Endothelial cell of umbilical vein (primary cell): ENCODE measurements at regions not wholly inside any gene's neighbourhood (a gene's known extent, or its start where the extent isn't known, plus 50 kb on each side); places are given as distances from the start of the nearest gene placed in this dataset.

Source experiments
- BruUV-seq: library from RNA; stranded (reverse); fragments of 400-500 nt; replicated peaks from 2 replicates; lab custom pipeline; 2021; lab: Mats Ljungman, UMichigan
- CTCF ChIA-PET: fragments of 300-600, 350-600 bp; sonication (Branson Sonifier 250); formaldehyde crosslinking; loops from one replicate; lab custom pipeline; 2021; ENCODE audit warnings: antibody characterized with exemption, inconsistent platforms; lab: Charles Lee
- POLR2A ChIA-PET: fragments of 300-600, 350-600 bp; sonication (Branson Sonifier 250); formaldehyde crosslinking; loops from one replicate; lab custom pipeline; 2021; ENCODE audit warnings: antibody characterized with exemption, inconsistent platforms; lab: Charles Lee
- DNase-seq: peaks from one replicate; pipeline ENCODE4 v3.0.0-alpha.2; 2011; ENCODE audit warnings: low read depth, low spot score
- FAIRE-seq: peaks from 2 replicates; lab custom pipeline; 2011; peaks lifted over from hg19 to GRCh38; lab: Jason Lieb, UNC
- H2AFZ ChIP-seq: 2 replicates; pipeline ENCODE4 v1.6.0; 2012; ENCODE audit warnings: low read depth, low read length, control low read depth, inconsistent platforms
- H3K27ac ChIP-seq: 2 replicates; pipeline ENCODE4 v1.5.1; 2011; ENCODE audit warnings: low read depth, mild to moderate bottlenecking, control low read depth, low read length, moderate library complexity; ENCODE audit not compliant: insufficient read depth
- H3K27me3 ChIP-seq, 2 experiments: 2 replicates each; pipeline versions ENCODE4 v1.6.0 to v1.6.1; 2011; ENCODE audit warnings: low read length in 2 of 2, mixed read lengths in 1 of 2; ENCODE audit not compliant: control insufficient read depth in 2 of 2, insufficient read depth in 2 of 2
- H3K36me3 ChIP-seq, 2 experiments: 2 replicates in 1 of 2; 3 replicates in 1 of 2; pipeline ENCODE4 v1.5.1; 2011; ENCODE audit warnings: low read length in 2 of 2, mild to moderate bottlenecking in 1 of 2, moderate library complexity in 1 of 2; ENCODE audit not compliant: control insufficient read depth in 2 of 2, insufficient read depth in 2 of 2; ENCODE audit errors: extremely low read depth in 1 of 2
- H3K4me1 ChIP-seq: 3 replicates; pipeline ENCODE4 v1.5.1; 2011; ENCODE audit warnings: mild to moderate bottlenecking, low read length; ENCODE audit not compliant: control insufficient read depth, insufficient read depth; ENCODE audit errors: extremely low read depth
- H3K4me2 ChIP-seq: 2 replicates; pipeline ENCODE4 v1.6.1; 2011; ENCODE audit warnings: low read length, control low read depth, mixed read lengths; ENCODE audit not compliant: insufficient read depth
- H3K4me3 ChIP-seq, 3 experiments: fragments of 200-600 bp in 1 of 3; sonication (generic), shearing (Covaris generic) in 1 of 3; replicated peaks in 1 of 3; 2 replicates each; pipeline ENCODE4 v1.5.1; 2011 to 2016; ENCODE audit warnings: control low read depth in 3 of 3, low read length in 3 of 3, mild to moderate bottlenecking in 2 of 3, inconsistent platforms in 1 of 3, low read depth in 1 of 3, moderate library complexity in 1 of 3; ENCODE audit not compliant: insufficient read depth in 1 of 3
- H3K79me2 ChIP-seq: 2 replicates; pipeline ENCODE4 v1.6.0; 2012; ENCODE audit warnings: low read length, inconsistent platforms; ENCODE audit not compliant: control insufficient read depth, insufficient read depth
- H3K9ac ChIP-seq: replicated peaks from 2 replicates; pipeline ENCODE3; 2011; ENCODE audit warnings: low read length, control low read depth; ENCODE audit not compliant: insufficient read depth; ENCODE audit errors: extremely low read depth
- H3K9me1 ChIP-seq: replicated peaks from 3 replicates; pipeline ENCODE4 v1.6.0; 2011; ENCODE audit warnings: mild to moderate bottlenecking, low read length; ENCODE audit not compliant: control insufficient read depth, insufficient read depth; ENCODE audit errors: extremely low read depth
- H3K9me3 ChIP-seq: replicated peaks from 2 replicates; pipeline ENCODE4 v1.5.1; 2012; ENCODE audit warnings: low read length, inconsistent platforms; ENCODE audit not compliant: control insufficient read depth, insufficient read depth
- H4K20me1 ChIP-seq: replicated peaks from 2 replicates; pipeline ENCODE3; 2011; ENCODE audit warnings: mild to moderate bottlenecking, low read length; ENCODE audit not compliant: control insufficient read depth, insufficient read depth; ENCODE audit errors: extremely low read depth
- EZH2 ChIP-seq: IDR thresholded peaks from 2 replicates; pipeline ENCODE4 v1.6.1; 2012; ENCODE audit warnings: borderline replicate concordance, low read depth, mild to moderate bottlenecking, moderate library complexity, low read length, inconsistent platforms; ENCODE audit not compliant: severe bottlenecking
- FOS ChIP-seq: IDR thresholded peaks from 2 replicates; pipeline ENCODE4 v1.6.1; 2011; ENCODE audit warnings: mild to moderate bottlenecking, low read length, moderate library complexity, borderline replicate concordance; ENCODE audit not compliant: insufficient read depth
- GATA2 ChIP-seq: IDR thresholded peaks from 2 replicates; pipeline ENCODE4 v1.7.0; 2011; ENCODE audit warnings: low read depth, mild to moderate bottlenecking, moderate library complexity, mixed read lengths, low read length; ENCODE audit not compliant: insufficient read length, insufficient read depth
- JUN ChIP-seq: IDR thresholded peaks from 2 replicates; pipeline ENCODE4 v1.6.1; 2011; ENCODE audit warnings: borderline replicate concordance, low read depth; ENCODE audit not compliant: insufficient read length, insufficient read depth
- MYC ChIP-seq: IDR thresholded peaks from one replicate; pipeline ENCODE4 v1.6.1; 2011; ENCODE audit warnings: mild to moderate bottlenecking, low read depth, low read length
- POLR2A ChIP-seq: IDR thresholded peaks from 2 replicates; pipeline ENCODE4 v1.6.1; 2012; ENCODE audit warnings: low read depth, mild to moderate bottlenecking, control low read depth, low read length
- POLR2AphosphoS5 ChIP-seq: IDR thresholded peaks from 2 replicates; pipeline ENCODE4 v1.6.1; 2012; ENCODE audit warnings: low read depth, mild to moderate bottlenecking, control low read depth, low read length, moderate library complexity; ENCODE audit not compliant: insufficient read depth
- dilution Hi-C: fragments of 300-500 bp; cut with MboI; formaldehyde crosslinking; loops from one replicate; pipeline ENCODE4 v1.15.0; 2019; ENCODE audit warnings: low sequenced_read_pairs; ENCODE audit not compliant: extremely low pct_ligation_motif_present
- intact Hi-C: fragments of 100-400 bp; cut with micrococcal nuclease; formaldehyde crosslinking; loops from one replicate; pipeline ENCODE4 v1.10.0; 2022
- TF ChIP-seq, protein P1 (sequence below): IDR thresholded peaks from 2 replicates; pipeline ENCODE4 v1.6.1; 2011; ENCODE audit not compliant: insufficient read depth, insufficient read length
- TF ChIP-seq, protein P2 (sequence below), 2 donors: IDR thresholded peaks; 1 replicate in 1 of 2; 2 replicates in 1 of 2; pipeline ENCODE4 v1.5.1; 2011; ENCODE audit warnings: low read length in 2 of 2, mild to moderate bottlenecking in 2 of 2, moderate library complexity in 2 of 2, control low read depth in 1 of 2, inconsistent platforms in 1 of 2, low read depth in 1 of 2; ENCODE audit not compliant: insufficient read depth in 1 of 2; ENCODE audit errors: extremely low read depth in 1 of 2

DNA sequence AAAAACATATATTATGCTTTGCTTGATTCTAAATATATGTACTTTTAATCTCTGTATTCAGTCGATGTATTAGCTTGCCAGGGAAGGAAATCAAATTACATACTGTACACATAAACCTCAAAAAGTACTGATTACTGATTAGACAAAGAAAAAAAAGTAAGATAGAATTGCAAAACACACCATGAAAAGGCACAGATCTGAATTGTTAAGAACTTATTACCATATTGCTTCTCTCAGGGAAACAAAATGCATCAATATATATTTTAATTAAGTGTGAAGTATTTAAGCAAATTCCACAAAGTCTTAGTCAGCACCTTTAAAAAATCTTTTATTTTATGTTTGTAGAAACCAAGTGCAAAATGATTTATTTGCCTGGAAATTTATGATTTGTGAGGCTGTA is 309.3 kb downstream of the RNF144A start:
- Histone ChIP-seq H3K9ac (no peak overlapping the region), H3K4me1 (no peaks in the 10 kb centered on the region), H3K27me3 (no peaks in the 10 kb centered on the region), H4K20me1 (no peaks in the 10 kb centered on the region), H3K4me2 (no peak overlapping the region), H3K79me2 (no peaks in the 10 kb centered on the region), H3K9me3 (no peaks in the 10 kb centered on the region), H3K9me1 (no peaks in the 10 kb centered on the region), H3K4me3 (no peak overlapping the region), H2AFZ (no peak overlapping the region), H3K27ac (no peak overlapping the region), H3K36me3 (no peaks in the 10 kb centered on the region)
- dilution Hi-C loops (no loop called here), intact Hi-C loops (no loop called here)
- no peak for TF ChIP-seq POLR2AphosphoS5
- TF ChIP-seq FOS, result no peak
- TF ChIP-seq, protein P1, sequence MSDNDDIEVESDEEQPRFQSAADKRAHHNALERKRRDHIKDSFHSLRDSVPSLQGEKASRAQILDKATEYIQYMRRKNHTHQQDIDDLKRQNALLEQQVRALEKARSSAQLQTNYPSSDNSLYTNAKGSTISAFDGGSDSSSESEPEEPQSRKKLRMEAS, result no peak
- TF ChIP-seq, protein P2, sequence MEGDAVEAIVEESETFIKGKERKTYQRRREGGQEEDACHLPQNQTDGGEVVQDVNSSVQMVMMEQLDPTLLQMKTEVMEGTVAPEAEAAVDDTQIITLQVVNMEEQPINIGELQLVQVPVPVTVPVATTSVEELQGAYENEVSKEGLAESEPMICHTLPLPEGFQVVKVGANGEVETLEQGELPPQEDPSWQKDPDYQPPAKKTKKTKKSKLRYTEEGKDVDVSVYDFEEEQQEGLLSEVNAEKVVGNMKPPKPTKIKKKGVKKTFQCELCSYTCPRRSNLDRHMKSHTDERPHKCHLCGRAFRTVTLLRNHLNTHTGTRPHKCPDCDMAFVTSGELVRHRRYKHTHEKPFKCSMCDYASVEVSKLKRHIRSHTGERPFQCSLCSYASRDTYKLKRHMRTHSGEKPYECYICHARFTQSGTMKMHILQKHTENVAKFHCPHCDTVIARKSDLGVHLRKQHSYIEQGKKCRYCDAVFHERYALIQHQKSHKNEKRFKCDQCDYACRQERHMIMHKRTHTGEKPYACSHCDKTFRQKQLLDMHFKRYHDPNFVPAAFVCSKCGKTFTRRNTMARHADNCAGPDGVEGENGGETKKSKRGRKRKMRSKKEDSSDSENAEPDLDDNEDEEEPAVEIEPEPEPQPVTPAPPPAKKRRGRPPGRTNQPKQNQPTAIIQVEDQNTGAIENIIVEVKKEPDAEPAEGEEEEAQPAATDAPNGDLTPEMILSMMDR (IDR thresholded peaks at IDR 0.05; ENCODE audit: extremely low read depth in 1 of 2, insufficient read depth in 1 of 2, low read depth in 1 of 2, low read length in 2 of 2), result no peak
- TF ChIP-seq POLR2A, result no peak
- TF ChIP-seq JUN, result no peak
- no peak for TF ChIP-seq EZH2
- no peak for TF ChIP-seq GATA2
- TF ChIP-seq MYC, result no peak
- no TSS peak for BruUV-seq
- ChIA-PET CTCF (no interaction called here), POLR2A (no interaction called here)
- DNase-seq (no peak), FAIRE-seq (no peak)
